Activated naive CD8-positive, alpha-beta T cell treated with anti-CD3 and anti-CD28 coated beads, Interleukin-2, amount 50 U/mL, for 24 hours (primary cell): ENCODE measurements at regions not wholly inside any gene's neighbourhood (a gene's known extent, or its start where the extent isn't known, plus 50 kb on each side); places are given as distances from the start of the nearest gene placed in this dataset.
"Not testable (repeated sequence)": the region's sequence is repeated elsewhere in the genome, so short reads cannot be mapped to it uniquely, and the experiment has no call there.

Source experiments
- ATAC-seq: fragments of 150-1000 bp; cut with Tn5 transposase; one replicate; pipeline ENCODE4 v1.10.0; 2021
- DNase-seq: peaks from one replicate; pipeline ENCODE4 v3.0.0; 2021
- H3K27ac Mint-ChIP-seq: one replicate; pipeline ENCODE4 v1.8.0; 2021; ENCODE audit warnings: mild to moderate bottlenecking, mixed read lengths
- H3K27me3 Mint-ChIP-seq: one replicate; pipeline ENCODE4 v1.8.0; 2021; ENCODE audit warnings: mixed read lengths
- H3K36me3 Mint-ChIP-seq: one replicate; pipeline ENCODE4 v1.8.0; 2021; ENCODE audit warnings: low read depth, mixed read lengths
- H3K4me1 Mint-ChIP-seq: one replicate; pipeline ENCODE4 v1.8.0; 2021; ENCODE audit warnings: mixed read lengths
- H3K4me3 Mint-ChIP-seq: one replicate; pipeline ENCODE4 v1.8.0; 2021; ENCODE audit warnings: mild to moderate bottlenecking, moderate library complexity, mixed read lengths
- H3K9me3 Mint-ChIP-seq: one replicate; pipeline ENCODE4 v1.8.0; 2021; ENCODE audit warnings: mixed read lengths

GRCh38 chr9:88596376-88596775, 61.4 kb downstream of the NXNL2 start:
- Mint-ChIP-seq H3K4me3 (no peak overlapping the region), H3K27me3 (peaks cover 26% of the 10 kb centered on the region)
- no peak for ATAC-seq

GRCh38 chr9:88604836-88605511, 70.0 kb downstream of the NXNL2 start:
- H3K27ac Mint-ChIP-seq: no peak overlapping the region
- no peaks in the 10 kb centered on the region for H3K9me3 Mint-ChIP-seq
- no peaks in the 10 kb centered on the region for H3K36me3 Mint-ChIP-seq
- no peak for DNase-seq
- H3K27me3 Mint-ChIP-seq: peaks cover 20% of the 10 kb centered on the region
- no peaks in the 10 kb centered on the region for H3K4me1 Mint-ChIP-seq
- ATAC-seq: no peak
- H3K4me3 Mint-ChIP-seq: no peak overlapping the region

More at GRCh38 chr9:88596376-88596775, 61.4 kb downstream of the NXNL2 start:
- Mint-ChIP-seq H3K9me3 (no peaks in the 10 kb centered on the region), H3K36me3 (no peaks in the 10 kb centered on the region), H3K4me1 (peaks cover 9% of the 10 kb centered on the region), H3K27ac (no peak overlapping the region)
- DNase-seq: no peak

GRCh38 chr9:88605512-88606362, 70.8 kb downstream of the NXNL2 start:
- H3K9me3 Mint-ChIP-seq: no peaks in the 10 kb centered on the region
- no peak for DNase-seq
- no peak overlapping the region for H3K27ac Mint-ChIP-seq
- no peaks in the 10 kb centered on the region for H3K36me3 Mint-ChIP-seq
- peaks cover 18% of the 10 kb centered on the region for H3K27me3 Mint-ChIP-seq
- H3K4me1 Mint-ChIP-seq: no peaks in the 10 kb centered on the region
- no peak for ATAC-seq
- no peak overlapping the region for H3K4me3 Mint-ChIP-seq

- Mint-ChIP-seq H3K4me3 (no peak overlapping the region), H3K4me1 (no peaks in the 10 kb centered on the region), H3K27ac (no peak overlapping the region), H3K9me3 (peaks cover 40% of the 10 kb centered on the region), H3K27me3 (peaks cover 6% of the 10 kb centered on the region), H3K36me3 (peaks cover 5% of the 10 kb centered on the region)
- ATAC-seq: no peak
- DNase-seq: no peak
These were observed 79.4 kb downstream of the NXNL2 start for GRCh38 chr9:88614359-88614758.

GRCh38 chr9:88623698-88624097, 88.7 kb downstream of the NXNL2 start:
- H3K4me1 Mint-ChIP-seq: no peaks in the 10 kb centered on the region

GRCh38 chr9:88628114-88628513, 93.1 kb downstream of the NXNL2 start:
- H3K4me3 Mint-ChIP-seq: no peak overlapping the region
- DNase-seq (no peak), ATAC-seq (no peak)
- peaks cover 5% of the 10 kb centered on the region for H3K9me3 Mint-ChIP-seq
- H3K27ac Mint-ChIP-seq: no peak overlapping the region
- H3K36me3 Mint-ChIP-seq: no peaks in the 10 kb centered on the region
- no peaks in the 10 kb centered on the region for H3K4me1 Mint-ChIP-seq
- H3K27me3 Mint-ChIP-seq: peaks cover 11% of the 10 kb centered on the region

More at GRCh38 chr9:88623698-88624097, 88.7 kb downstream of the NXNL2 start:
- no peaks in the 10 kb centered on the region for H3K36me3 Mint-ChIP-seq
- DNase-seq (no peak), ATAC-seq (no peak)
- no peak overlapping the region for H3K27ac Mint-ChIP-seq
- H3K9me3 Mint-ChIP-seq: peaks cover 7% of the 10 kb centered on the region
- peaks cover 12% of the 10 kb centered on the region for H3K27me3 Mint-ChIP-seq
- no peak overlapping the region for H3K4me3 Mint-ChIP-seq

- Mint-ChIP-seq H3K27me3 (peaks cover 10% of the 10 kb centered on the region), H3K4me1 (no peaks in the 10 kb centered on the region), H3K4me3 (no peak overlapping the region), H3K36me3 (no peaks in the 10 kb centered on the region), H3K9me3 (peaks cover 9% of the 10 kb centered on the region), H3K27ac (no peak overlapping the region)
- DNase-seq (no peak), ATAC-seq (no peak)
These were observed 93.8 kb downstream of the NXNL2 start for GRCh38 chr9:88628811-88629210.

- Mint-ChIP-seq H3K9me3 (peaks cover 24% of the 10 kb centered on the region), H3K27me3 (peaks cover 18% of the 10 kb centered on the region)
- not testable (repeated sequence) for DNase-seq, H3K36me3 Mint-ChIP-seq, H3K4me1 Mint-ChIP-seq, ATAC-seq, H3K27ac Mint-ChIP-seq, H3K4me3 Mint-ChIP-seq
These were observed 95.6 kb downstream of the NXNL2 start for GRCh38 chr9:88630574-88630973.

GRCh38 chr9:88635151-88635550, 100.2 kb downstream of the NXNL2 start:
- no peak overlapping the region for H3K4me3 Mint-ChIP-seq
- ATAC-seq (no peak), DNase-seq (no peak)
- H3K9me3 Mint-ChIP-seq: peaks cover 49% of the 10 kb centered on the region
- no peaks in the 10 kb centered on the region for H3K36me3 Mint-ChIP-seq
- H3K4me1 Mint-ChIP-seq: no peaks in the 10 kb centered on the region
- no peak overlapping the region for H3K27ac Mint-ChIP-seq
- H3K27me3 Mint-ChIP-seq: peaks cover 31% of the 10 kb centered on the region

GRCh38 chr9:88641456-88642240, 106.7 kb downstream of the NXNL2 start:
- H3K27ac Mint-ChIP-seq: no peak overlapping the region
- no peaks in the 10 kb centered on the region for H3K36me3 Mint-ChIP-seq
- DNase-seq: no peak
- no peak for ATAC-seq
- H3K4me3 Mint-ChIP-seq: no peak overlapping the region
- peaks cover 19% of the 10 kb centered on the region for H3K9me3 Mint-ChIP-seq
- H3K4me1 Mint-ChIP-seq: no peaks in the 10 kb centered on the region
- H3K27me3 Mint-ChIP-seq: peaks cover 39% of the 10 kb centered on the region

- Mint-ChIP-seq H3K4me3 (no peak overlapping the region), H3K27ac (no peak overlapping the region), H3K4me1 (no peaks in the 10 kb centered on the region), H3K9me3 (peaks cover 15% of the 10 kb centered on the region), H3K27me3 (peaks cover 38% of the 10 kb centered on the region), H3K36me3 (no peaks in the 10 kb centered on the region)
- no peak for ATAC-seq
- DNase-seq: no peak
These were observed 107.4 kb downstream of the NXNL2 start for GRCh38 chr9:88642336-88642735.

GRCh38 chr9:88643931-88644330, 109.0 kb downstream of the NXNL2 start:
- H3K27me3 Mint-ChIP-seq: peaks cover 34% of the 10 kb centered on the region
- peaks cover 4% of the 10 kb centered on the region for H3K9me3 Mint-ChIP-seq
- H3K4me1 Mint-ChIP-seq: no peaks in the 10 kb centered on the region
- ATAC-seq: no peak
- DNase-seq: no peak
- H3K27ac Mint-ChIP-seq: no peak overlapping the region
- no peak overlapping the region for H3K4me3 Mint-ChIP-seq
- H3K36me3 Mint-ChIP-seq: no peaks in the 10 kb centered on the region

- H3K27me3 Mint-ChIP-seq: peaks cover 34% of the 10 kb centered on the region
- no peak for DNase-seq
- H3K4me3 Mint-ChIP-seq: no peak overlapping the region
These were observed 110.3 kb downstream of the NXNL2 start for GRCh38 chr9:88645172-88645878.

GRCh38 chr9:88645879-88646199, 110.9 kb downstream of the NXNL2 start:
- Mint-ChIP-seq H3K27ac (peak overlapping the region; percentile 6), H3K4me3 (no peak overlapping the region), H3K36me3 (no peaks in the 10 kb centered on the region), H3K9me3 (peaks cover 4% of the 10 kb centered on the region), H3K4me1 (no peaks in the 10 kb centered on the region), H3K27me3 (peaks cover 36% of the 10 kb centered on the region)
- no peak for ATAC-seq
- no peak for DNase-seq

More at GRCh38 chr9:88645172-88645878, 110.3 kb downstream of the NXNL2 start:
- Mint-ChIP-seq H3K4me1 (no peaks in the 10 kb centered on the region), H3K9me3 (peaks cover 4% of the 10 kb centered on the region), H3K36me3 (no peaks in the 10 kb centered on the region), H3K27ac (peak overlapping the region; percentile 6)
- no peak for ATAC-seq
